IMR-90 (cell line): ENCODE measurements at regions not wholly inside any gene's neighbourhood (a gene's known extent, or its start where the extent isn't known, plus 50 kb on each side); places are given as distances from the start of the nearest gene placed in this dataset.

Experiments used
- ATAC-seq: fragments of 200-7000 bp; cut with Tn5 transposase; 2 replicates; pipeline ENCODE4 v1.9.1; 2020; ENCODE audit warnings: low read depth, mild to moderate bottlenecking, moderate library complexity
- BruUV-seq: library from RNA; stranded (reverse); fragments of 400-500 nt; replicated peaks from 2 replicates; lab custom pipeline; 2021; lab: Mats Ljungman, UMichigan
- CTCF ChIA-PET: fragments of 300-600 bp; formaldehyde crosslinking; extraction: SDS; loops from one replicate; lab custom pipeline; 2021; ENCODE audit warnings: antibody characterized with exemption; lab: Yijun Ruan, JAX
- POLR2A ChIA-PET: fragments of 300-600 bp; sonication (Branson Sonifier 250); formaldehyde crosslinking; loops from one replicate; lab custom pipeline; 2022; ENCODE audit warnings: antibody characterized with exemption; ENCODE audit not compliant: unreplicated experiment; lab: Charles Lee
- DNase-seq: peaks from one replicate; pipeline ENCODE4 v3.0.0; 2013
- H2AFZ ChIP-seq: replicated peaks from 2 replicates; pipeline ENCODE3; 2013; ENCODE audit warnings: low read length, mild to moderate bottlenecking; ENCODE audit not compliant: poor library complexity
- H2AK5ac ChIP-seq: 2 replicates; pipeline ENCODE4 v1.6.1; 2013; ENCODE audit warnings: low read depth, low read length, inconsistent platforms
- H2AK9ac ChIP-seq: replicated peaks from 2 replicates; pipeline ENCODE3; 2013; ENCODE audit warnings: mild to moderate bottlenecking, low read depth, low read length, moderate library complexity; ENCODE audit not compliant: poor library complexity
- H2BK120ac ChIP-seq: 2 replicates; pipeline ENCODE4 v1.6.1; 2013; ENCODE audit warnings: low read depth, low read length, inconsistent platforms
- H2BK15ac ChIP-seq: 3 replicates; pipeline ENCODE4 v1.6.1; 2013; ENCODE audit warnings: low read depth, low read length, inconsistent platforms
- H2BK20ac ChIP-seq: 2 replicates; pipeline ENCODE4 v1.6.1; 2013; ENCODE audit warnings: low read depth, mild to moderate bottlenecking, inconsistent platforms, low read length, moderate library complexity
- H2BK5ac ChIP-seq: 2 replicates; pipeline ENCODE4 v1.6.1; 2013; ENCODE audit warnings: mild to moderate bottlenecking, low read depth, low read length, inconsistent platforms; ENCODE audit not compliant: poor library complexity, severe bottlenecking
- H3K14ac ChIP-seq: replicated peaks from 2 replicates; pipeline ENCODE4 v1.6.1; 2013; ENCODE audit warnings: low read depth, low read length, inconsistent platforms
- H3K18ac ChIP-seq: 2 replicates; pipeline ENCODE4 v1.6.1; 2013; ENCODE audit warnings: low read depth, low read length, control low read depth
- H3K23ac ChIP-seq: 2 replicates; pipeline ENCODE4 v1.6.1; 2013; ENCODE audit warnings: low read depth, low read length, inconsistent platforms
- H3K27ac ChIP-seq: 2 replicates; pipeline ENCODE4 v1.5.1; 2013; ENCODE audit warnings: mild to moderate bottlenecking, control low read depth, low read length; ENCODE audit not compliant: insufficient read depth
- H3K27me3 ChIP-seq: 2 replicates; pipeline ENCODE4 v1.6.1; 2013; ENCODE audit warnings: low read length; ENCODE audit not compliant: control insufficient read depth, insufficient read depth
- H3K36me3 ChIP-seq: 2 replicates; pipeline ENCODE4 v1.6.1; 2013; ENCODE audit warnings: low read length, mixed read lengths; ENCODE audit not compliant: control insufficient read depth, insufficient read depth
- H3K4ac ChIP-seq: 2 replicates; pipeline ENCODE4 v1.6.1; 2013; ENCODE audit warnings: low read depth, low read length, inconsistent platforms
- H3K4me1 ChIP-seq: 2 replicates; pipeline ENCODE4 v1.6.1; 2013; ENCODE audit warnings: low read length, mixed read lengths; ENCODE audit not compliant: control insufficient read depth, insufficient read depth
- H3K4me2 ChIP-seq: 2 replicates; pipeline ENCODE4 v1.6.1; 2013; ENCODE audit warnings: low read depth, mild to moderate bottlenecking, control low read depth, low read length, moderate library complexity
- H3K4me3 ChIP-seq: 2 replicates; pipeline ENCODE4 v1.5.1; 2013; ENCODE audit warnings: low read depth, mild to moderate bottlenecking, control low read depth, low read length, moderate library complexity; ENCODE audit not compliant: insufficient read depth
- H3K56ac ChIP-seq: 2 replicates; pipeline ENCODE4 v1.6.1; 2013; ENCODE audit warnings: low read length, inconsistent platforms; ENCODE audit not compliant: insufficient read depth; ENCODE audit errors: extremely low read depth
- H3K79me1 ChIP-seq, 2 experiments: 2 replicates each; pipeline ENCODE4 v1.6.1; 2013; ENCODE audit warnings: low read length in 2 of 2, inconsistent platforms in 1 of 2, low read depth in 1 of 2
- H3K9ac ChIP-seq: 2 replicates; pipeline ENCODE4 v1.6.1; 2013; ENCODE audit warnings: low read depth, low read length, control low read depth
- H3K9me1 ChIP-seq: 2 replicates; pipeline ENCODE4 v1.6.1; 2013; ENCODE audit warnings: low read length, inconsistent platforms; ENCODE audit not compliant: insufficient read depth
- H3K9me3 ChIP-seq: 2 replicates; pipeline ENCODE4 v1.6.1; 2013; ENCODE audit warnings: low read length; ENCODE audit not compliant: control insufficient read depth, insufficient read depth
- H4K20me1 ChIP-seq: 2 replicates; pipeline ENCODE4 v1.6.1; 2013; ENCODE audit warnings: low read length, inconsistent platforms; ENCODE audit not compliant: insufficient read depth
- H4K5ac ChIP-seq: 2 replicates; pipeline ENCODE4 v1.6.1; 2013; ENCODE audit warnings: mild to moderate bottlenecking, low read depth, low read length, control low read depth
- H4K8ac ChIP-seq, 2 experiments: 2 replicates each; pipeline ENCODE4 v1.6.1; 2013; ENCODE audit warnings: low read depth in 2 of 2, low read length in 2 of 2, control low read depth in 1 of 2, inconsistent platforms in 1 of 2
- H4K91ac ChIP-seq: 2 replicates; pipeline ENCODE4 v1.6.1; 2013; ENCODE audit warnings: low read depth, low read length, inconsistent platforms; ENCODE audit not compliant: insufficient read depth
- BHLHE40 ChIP-seq: fragments of 150-350 bp; IDR thresholded peaks from 2 replicates; pipeline ENCODE4 v1.6.1; 2016; ENCODE audit warnings: mild to moderate bottlenecking, low read depth, low read length
- CEBPB ChIP-seq: IDR thresholded peaks from 2 replicates; pipeline ENCODE4 v1.6.1; 2012; ENCODE audit warnings: low read depth, low read length, improper control_type of control experiment
- CHD1 ChIP-seq: IDR thresholded peaks from 2 replicates; pipeline ENCODE4 v1.6.1; 2012; ENCODE audit warnings: low read depth, low read length, improper control_type of control experiment
- FOS ChIP-seq: fragments of 150-350 bp; IDR thresholded peaks from 2 replicates; pipeline ENCODE4 v1.6.1; 2016; ENCODE audit warnings: low read depth, low read length
- MXI1 ChIP-seq: IDR thresholded peaks from 2 replicates; pipeline ENCODE4 v1.6.1; 2012; ENCODE audit warnings: low read depth, mild to moderate bottlenecking, low read length, moderate library complexity, borderline replicate concordance
- NFE2L2 ChIP-seq: fragments of 150-350 bp; IDR thresholded peaks from 2 replicates; pipeline ENCODE4 v1.6.1; 2016; ENCODE audit warnings: low read depth, mild to moderate bottlenecking, low read length
- POLR2A ChIP-seq: IDR thresholded peaks from 2 replicates; pipeline ENCODE4 v1.6.1; 2012; ENCODE audit warnings: mild to moderate bottlenecking, low read depth, low read length
- RAD21 ChIP-seq: IDR thresholded peaks from 2 replicates; pipeline ENCODE4 v1.6.1; 2012; ENCODE audit warnings: low read length, improper control_type of control experiment
- RCOR1 ChIP-seq: IDR thresholded peaks from 2 replicates; pipeline ENCODE4 v1.6.1; 2012; ENCODE audit warnings: mild to moderate bottlenecking, low read length, improper control_type of control experiment; ENCODE audit not compliant: insufficient replicate concordance
- RFX5 ChIP-seq: IDR thresholded peaks from 2 replicates; pipeline ENCODE4 v1.8.0; 2012; ENCODE audit warnings: low read depth, mild to moderate bottlenecking, low read length, moderate library complexity
- SMC3 ChIP-seq: fragments of 150-350 bp; IDR thresholded peaks from 2 replicates; pipeline ENCODE4 v1.6.1; 2016; ENCODE audit warnings: low read depth, mild to moderate bottlenecking, antibody characterized with exemption, low read length, moderate library complexity
- WGBS, 2 experiments: methylation state at CpG; one replicate each; pipeline versions ENCODE4 v1.1.5 to v1.1.7; 2013; ENCODE audit warnings: missing lambda C conversion rate in 2 of 2; ENCODE audit not compliant: insufficient read length in 1 of 2; ENCODE audit errors: extremely low coverage in 2 of 2; 5-methylcytosine and 5-hydroxymethylcytosine counted together
- dilution Hi-C: fragments of 300-500 bp; cut with HindIII; formaldehyde crosslinking; loops from one replicate; pipeline ENCODE4 v1.14.3; 2018; ENCODE audit warnings: low sequenced_read_pairs; ENCODE audit not compliant: unreplicated experiment
- in situ Hi-C: fragments of 300-500 bp; cut with MboI; formaldehyde crosslinking; loops from 3 replicates; pipeline ENCODE4 v1.14.3; 2019; ENCODE audit warnings: low sequenced_read_pairs, inconsistent platforms, mixed read lengths
- intact Hi-C: fragments of 100-400 bp; cut with micrococcal nuclease; formaldehyde crosslinking; loops from 2 replicates; pipeline ENCODE4 v1.10.0; 2022
- TF ChIP-seq, protein P1 (sequence below): conservative IDR thresholded peaks from 2 replicates; pipeline ENCODE4 v1.5.1; 2012; ENCODE audit warnings: mild to moderate bottlenecking, low read depth, low read length, improper control_type of control experiment
- TF ChIP-seq, protein P2 (sequence below): fragments of 150-350 bp; IDR thresholded peaks from 2 replicates; pipeline ENCODE4 v1.6.1; 2017; ENCODE audit warnings: mild to moderate bottlenecking, antibody characterized with exemption, low read length, low read depth
- TF ChIP-seq, protein P3 (sequence below): fragments of 150-350 bp; IDR thresholded peaks from 2 replicates; pipeline ENCODE4 v1.6.1; 2016; ENCODE audit warnings: low read depth, mild to moderate bottlenecking, low read length, moderate library complexity, borderline replicate concordance

DNA sequence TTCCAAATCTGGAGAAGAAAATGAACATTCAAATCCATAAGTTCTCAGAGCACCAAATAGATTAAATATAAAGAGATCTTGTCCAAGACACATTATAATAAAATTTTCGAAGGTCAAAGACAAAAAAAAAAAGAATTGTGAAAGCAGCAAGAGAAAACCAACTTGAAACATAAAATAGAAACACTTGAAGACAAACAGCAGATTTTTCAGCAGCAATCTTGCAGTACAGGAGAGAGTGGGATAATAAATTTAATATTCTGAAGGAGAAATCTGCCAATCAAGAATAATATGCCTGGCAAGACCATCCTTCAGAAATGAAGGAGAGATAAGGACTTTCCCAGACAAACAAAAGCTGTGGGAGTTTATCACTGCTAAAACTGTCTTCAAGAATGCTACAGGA, 150.5 kb upstream of the COL8A1 start:
- DNase-seq (no peak), ATAC-seq (no peak)
- H3K4ac ChIP-seq, result no peak overlapping the region
- H2BK120ac ChIP-seq, result no peak overlapping the region
- no peak overlapping the region for H4K5ac ChIP-seq
- in situ Hi-C loops, result no loop called here
- CTCF ChIA-PET, result no interaction called here
- H3K4me3 ChIP-seq, result no peak overlapping the region
- no peak overlapping the region for H2AK9ac ChIP-seq
- H2AK5ac ChIP-seq, result no peak overlapping the region
- no peak overlapping the region for H3K4me2 ChIP-seq
- no peaks in the 10 kb centered on the region for H3K79me1 ChIP-seq
- peaks cover 7% of the 10 kb centered on the region; the same call in 1 of the 2 replicates for H3K9me3 ChIP-seq
- no peak overlapping the region for H2AFZ ChIP-seq
- H4K8ac ChIP-seq, result no peak overlapping the region
- dilution Hi-C loops, result no loop called here
- H3K4me1 ChIP-seq, result peaks cover 3% of the 10 kb centered on the region
- BruUV-seq, result no TSS peak
- no peaks in the 10 kb centered on the region for H4K20me1 ChIP-seq
- H4K91ac ChIP-seq, result no peak overlapping the region
- no peak overlapping the region for H3K56ac ChIP-seq
- POLR2A ChIA-PET, result no interaction called here
- no peak overlapping the region for H3K18ac ChIP-seq
- H3K27me3 ChIP-seq, result no peaks in the 10 kb centered on the region
- H3K27ac ChIP-seq, result no peak overlapping the region
- no peaks in the 10 kb centered on the region for H3K36me3 ChIP-seq
- no peak overlapping the region for H2BK5ac ChIP-seq
- no peak overlapping the region for H2BK15ac ChIP-seq
- H3K14ac ChIP-seq, result no peak overlapping the region
- no peak overlapping the region for H3K23ac ChIP-seq
- no peaks in the 10 kb centered on the region; the same call in 1 of the 2 replicates for H3K9me1 ChIP-seq
- no peak overlapping the region for H3K9ac ChIP-seq
- no CpG with 5 or more reads among the region's 1 CpG for WGBS, 2 experiments
- intact Hi-C loops, result no loop called here
- TF ChIP-seq FOS (no peak), BHLHE40 (no peak), CEBPB (no peak), NFE2L2 (no peak), SMC3 (no peak), POLR2A (no peak), CHD1 (no peak), RCOR1 (no peak), RAD21 (no peak), MXI1 (no peak), RFX5 (no peak)
- TF ChIP-seq, protein P1, sequence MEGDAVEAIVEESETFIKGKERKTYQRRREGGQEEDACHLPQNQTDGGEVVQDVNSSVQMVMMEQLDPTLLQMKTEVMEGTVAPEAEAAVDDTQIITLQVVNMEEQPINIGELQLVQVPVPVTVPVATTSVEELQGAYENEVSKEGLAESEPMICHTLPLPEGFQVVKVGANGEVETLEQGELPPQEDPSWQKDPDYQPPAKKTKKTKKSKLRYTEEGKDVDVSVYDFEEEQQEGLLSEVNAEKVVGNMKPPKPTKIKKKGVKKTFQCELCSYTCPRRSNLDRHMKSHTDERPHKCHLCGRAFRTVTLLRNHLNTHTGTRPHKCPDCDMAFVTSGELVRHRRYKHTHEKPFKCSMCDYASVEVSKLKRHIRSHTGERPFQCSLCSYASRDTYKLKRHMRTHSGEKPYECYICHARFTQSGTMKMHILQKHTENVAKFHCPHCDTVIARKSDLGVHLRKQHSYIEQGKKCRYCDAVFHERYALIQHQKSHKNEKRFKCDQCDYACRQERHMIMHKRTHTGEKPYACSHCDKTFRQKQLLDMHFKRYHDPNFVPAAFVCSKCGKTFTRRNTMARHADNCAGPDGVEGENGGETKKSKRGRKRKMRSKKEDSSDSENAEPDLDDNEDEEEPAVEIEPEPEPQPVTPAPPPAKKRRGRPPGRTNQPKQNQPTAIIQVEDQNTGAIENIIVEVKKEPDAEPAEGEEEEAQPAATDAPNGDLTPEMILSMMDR, result no peak
- TF ChIP-seq, protein P2, sequence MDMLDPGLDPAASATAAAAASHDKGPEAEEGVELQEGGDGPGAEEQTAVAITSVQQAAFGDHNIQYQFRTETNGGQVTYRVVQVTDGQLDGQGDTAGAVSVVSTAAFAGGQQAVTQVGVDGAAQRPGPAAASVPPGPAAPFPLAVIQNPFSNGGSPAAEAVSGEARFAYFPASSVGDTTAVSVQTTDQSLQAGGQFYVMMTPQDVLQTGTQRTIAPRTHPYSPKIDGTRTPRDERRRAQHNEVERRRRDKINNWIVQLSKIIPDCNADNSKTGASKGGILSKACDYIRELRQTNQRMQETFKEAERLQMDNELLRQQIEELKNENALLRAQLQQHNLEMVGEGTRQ, result no peak
- TF ChIP-seq, protein P3, sequence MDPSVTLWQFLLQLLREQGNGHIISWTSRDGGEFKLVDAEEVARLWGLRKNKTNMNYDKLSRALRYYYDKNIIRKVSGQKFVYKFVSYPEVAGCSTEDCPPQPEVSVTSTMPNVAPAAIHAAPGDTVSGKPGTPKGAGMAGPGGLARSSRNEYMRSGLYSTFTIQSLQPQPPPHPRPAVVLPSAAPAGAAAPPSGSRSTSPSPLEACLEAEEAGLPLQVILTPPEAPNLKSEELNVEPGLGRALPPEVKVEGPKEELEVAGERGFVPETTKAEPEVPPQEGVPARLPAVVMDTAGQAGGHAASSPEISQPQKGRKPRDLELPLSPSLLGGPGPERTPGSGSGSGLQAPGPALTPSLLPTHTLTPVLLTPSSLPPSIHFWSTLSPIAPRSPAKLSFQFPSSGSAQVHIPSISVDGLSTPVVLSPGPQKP, result no peak
- H2BK20ac ChIP-seq, result no peak overlapping the region
